NCI-H1105 treated with DMSO at 0.1 percent for 48 hours (cell line): ENCODE measurements at regions not wholly inside any gene's neighbourhood (a gene's known extent, or its start where the extent isn't known, plus 50 kb on each side); places are given as distances from the start of the nearest gene placed in this dataset.
A peak's percentile ranks its signal among the peaks of the same experiment; 100 is the strongest.

Experiments used
- DNase-seq: peaks from one replicate; lab custom pipeline; 2025; lab: John Stamatoyannopoulos, UW

DNA sequence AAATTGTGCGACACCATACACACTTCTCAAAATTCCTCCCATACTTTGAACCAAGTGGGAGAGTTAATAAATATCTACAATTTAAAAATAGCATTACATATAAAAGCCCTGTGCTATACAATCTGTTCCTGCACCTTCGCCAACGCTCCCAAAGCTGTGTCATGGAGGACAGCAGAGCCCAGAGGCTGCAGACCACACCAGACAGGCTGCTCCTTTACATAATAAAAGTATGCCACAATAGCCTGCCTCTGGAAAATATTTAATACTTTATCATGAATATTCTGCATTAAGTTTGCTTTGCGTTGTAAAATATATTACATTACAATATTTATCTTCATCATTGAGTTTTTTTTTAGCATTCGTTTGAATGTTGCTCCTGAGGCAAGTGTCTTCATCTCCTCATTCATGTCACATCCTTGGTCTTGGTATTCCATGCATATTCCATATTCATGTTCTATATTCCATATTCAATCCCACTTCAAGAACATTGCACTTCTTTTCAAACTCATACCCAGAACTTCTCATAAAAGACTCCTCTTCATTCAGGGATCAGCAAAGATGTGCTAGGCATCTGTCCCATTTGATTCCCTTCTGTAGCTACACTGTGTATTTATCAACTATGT, 663.9 kb downstream of the POM121L12 start:
- DNase-seq: no peak

DNA sequence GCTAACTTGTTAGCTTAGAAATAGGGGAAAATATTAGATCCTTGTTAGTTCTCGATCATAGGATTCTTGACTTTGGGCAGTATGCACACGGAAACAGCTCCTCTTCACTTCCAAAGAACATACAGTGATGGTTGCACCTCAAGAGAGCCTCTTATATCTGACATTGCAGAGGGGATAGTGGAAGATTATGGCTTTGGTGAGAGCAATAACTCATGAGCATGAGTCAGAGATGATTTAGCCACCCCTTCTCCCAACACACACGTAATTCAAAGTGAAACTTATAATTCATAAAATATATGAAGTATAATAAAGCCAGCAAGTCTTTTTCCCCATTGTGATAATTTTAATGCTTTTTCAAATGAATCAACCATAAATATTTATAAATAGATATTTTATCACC, 683.7 kb downstream of the POM121L12 start:
- DNase-seq: no peak

DNA sequence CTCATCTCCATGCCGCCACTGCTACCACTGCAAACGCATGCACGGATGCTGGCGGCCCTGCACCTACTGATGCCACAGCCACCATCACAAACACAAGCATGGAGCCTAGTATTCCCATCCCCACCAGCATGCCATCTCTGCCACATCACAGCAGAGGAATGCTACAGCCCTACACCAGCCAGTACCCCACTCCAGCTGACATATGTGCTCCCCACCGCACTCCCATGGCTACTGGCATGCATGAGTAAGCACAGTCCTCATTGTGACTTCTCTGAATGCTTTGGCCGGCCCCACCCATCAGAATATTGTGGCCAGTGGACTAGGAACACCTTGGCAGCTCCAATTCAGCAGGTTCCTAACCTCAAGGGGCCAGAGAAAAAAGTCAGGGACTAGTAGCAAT, 705.5 kb downstream of the POM121L12 start:
- no peak for DNase-seq

DNA sequence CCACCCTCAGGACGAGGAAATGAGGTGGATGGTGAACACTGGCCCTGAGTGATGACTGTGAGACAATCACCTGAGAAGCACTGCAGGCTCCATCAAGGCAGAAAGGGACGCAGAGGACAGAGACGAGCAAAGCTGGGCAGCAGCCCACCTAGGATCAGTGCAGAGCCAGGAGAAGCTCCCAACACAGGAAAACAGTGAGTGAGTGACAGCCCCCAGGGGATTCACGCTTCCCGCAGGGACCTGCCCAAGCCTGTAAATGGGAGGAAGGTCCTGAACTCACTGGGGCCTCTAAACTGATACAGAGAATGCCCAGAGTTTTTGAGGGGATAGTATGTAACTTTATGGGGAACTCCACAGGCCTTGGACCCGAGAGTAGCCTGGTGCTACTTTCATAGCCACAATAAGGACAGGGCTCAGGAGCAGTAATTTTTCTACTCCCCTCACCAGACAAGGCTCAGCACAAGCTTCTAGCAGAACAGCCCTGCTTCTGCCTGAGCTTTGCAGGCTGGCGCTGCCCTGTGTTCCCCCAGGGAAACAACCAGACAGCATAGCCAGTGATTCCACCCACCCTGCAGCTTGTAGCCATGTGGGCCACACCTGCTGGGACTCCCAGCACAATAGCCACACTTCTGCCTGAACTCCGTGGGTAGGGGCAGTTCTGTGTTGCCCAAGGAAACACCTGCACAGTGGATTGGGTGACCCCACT, 708.4 kb downstream of the POM121L12 start:
- no peak for DNase-seq

DNA sequence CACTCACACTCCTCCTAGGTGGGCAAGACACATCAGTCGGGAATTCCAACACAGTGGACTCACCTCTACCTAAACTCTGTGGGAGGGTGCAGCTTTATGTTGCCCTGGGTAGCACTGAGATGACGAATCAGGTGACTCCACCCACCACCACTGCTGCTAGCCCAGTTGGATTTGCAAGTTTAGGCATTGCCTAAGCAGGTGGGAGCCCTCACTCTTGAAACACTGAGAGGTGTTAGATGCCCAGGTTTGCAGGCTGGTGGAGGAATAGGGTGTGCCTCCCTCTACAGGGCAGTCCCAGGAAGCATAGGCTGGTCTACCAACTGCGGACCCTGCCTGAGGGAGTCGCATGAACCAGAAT, 708.9 kb downstream of the POM121L12 start:
- no peak for DNase-seq

DNA sequence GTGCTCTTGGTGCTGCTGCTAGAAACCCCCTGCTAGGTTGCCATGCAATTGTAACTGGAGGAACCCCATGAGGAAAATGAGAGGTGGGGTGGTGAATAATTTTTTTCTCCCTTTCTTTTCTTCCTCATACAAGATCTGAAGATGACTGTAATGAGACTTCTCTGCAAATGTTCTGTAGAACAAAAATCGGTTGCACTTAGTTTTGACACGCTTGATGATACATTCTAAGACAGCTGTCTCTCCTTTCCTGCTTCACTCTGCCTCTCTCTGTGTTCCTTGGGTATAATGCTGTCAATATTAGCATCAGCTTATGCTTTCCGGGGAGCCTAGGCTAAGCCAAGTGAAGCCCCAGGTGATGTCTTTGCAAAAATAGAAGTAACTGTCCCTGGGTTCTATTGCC, 721.5 kb downstream of the POM121L12 start:
- no peak for DNase-seq

DNA sequence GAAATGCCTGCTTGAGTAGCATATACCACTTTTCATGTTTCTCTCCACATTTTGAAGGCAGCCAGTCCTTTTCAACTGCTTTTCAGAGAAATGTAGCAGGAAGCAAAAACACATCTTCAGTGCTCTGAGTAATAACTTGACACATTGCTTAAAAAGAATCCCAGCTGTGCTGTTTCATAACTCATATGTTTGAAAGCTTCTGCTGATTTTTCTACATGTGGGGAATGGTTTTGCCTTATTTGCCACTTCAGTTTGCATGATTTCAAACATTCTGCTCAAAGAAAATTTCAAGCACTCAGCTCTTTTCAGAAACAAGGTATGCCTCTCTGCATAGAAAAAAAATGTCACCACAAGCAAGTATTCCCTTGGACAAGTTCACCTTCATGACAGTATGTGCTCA, 732.8 kb downstream of the POM121L12 start:
- DNase-seq: no peak

DNA sequence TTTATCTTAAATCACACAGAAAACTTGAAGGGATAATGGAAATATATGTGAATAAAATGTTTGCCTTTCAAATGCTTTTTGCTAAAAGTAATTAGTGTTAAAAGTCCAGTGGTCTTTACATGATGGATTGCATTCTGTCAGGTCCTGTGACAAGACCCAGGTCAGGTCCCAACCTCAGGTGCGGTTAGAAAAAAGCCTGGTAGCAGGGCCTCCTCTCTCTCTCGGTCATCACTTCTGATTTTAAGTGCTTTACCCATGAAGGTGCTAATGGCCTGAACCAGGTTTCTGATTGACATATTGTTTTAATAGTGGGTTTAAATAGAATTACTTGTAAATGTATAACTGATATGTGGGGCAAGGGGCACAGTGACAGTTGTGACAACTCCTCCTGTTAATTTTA, 736.3 kb downstream of the POM121L12 start:
- no peak for DNase-seq

DNA sequence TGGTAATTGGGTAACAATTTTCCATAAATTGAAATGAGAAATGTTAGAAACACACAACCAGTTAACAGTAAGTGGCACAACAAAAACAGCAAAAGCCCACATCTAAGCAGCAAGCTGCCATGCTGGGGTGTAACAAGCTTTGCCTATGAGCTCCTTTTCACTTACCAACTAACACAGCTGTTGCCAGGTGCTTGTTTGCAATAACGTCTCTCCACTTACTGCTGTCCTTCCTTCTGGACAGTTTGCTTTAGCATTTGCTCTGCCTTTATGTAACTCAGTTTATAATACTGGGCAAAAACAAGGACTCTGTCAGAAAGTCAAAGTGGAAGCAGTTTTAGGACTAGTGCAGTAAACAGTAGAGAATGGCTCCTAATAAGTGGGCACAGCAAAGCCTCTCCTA, 740.9 kb downstream of the POM121L12 start:
- no peak for DNase-seq

DNA sequence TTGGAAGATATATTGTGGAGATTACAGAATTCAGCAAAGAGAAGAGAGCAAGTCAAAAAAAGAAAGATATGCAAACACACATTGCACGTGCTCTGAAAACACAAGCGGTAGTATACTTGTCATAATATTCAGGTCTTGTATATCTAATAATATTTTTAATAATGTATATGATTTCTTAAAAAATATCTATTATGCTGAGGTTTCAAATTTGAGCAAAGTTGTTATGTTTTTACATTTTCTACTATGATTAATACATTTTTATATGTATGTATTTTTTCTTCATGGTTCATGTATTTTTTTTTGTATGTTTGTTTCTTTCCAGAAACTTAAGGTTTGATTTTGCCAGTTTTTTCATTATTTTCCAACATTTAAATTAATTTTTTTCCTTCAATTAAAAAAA, 752.4 kb upstream of the VSTM2A start:
- DNase-seq: no peak

DNA sequence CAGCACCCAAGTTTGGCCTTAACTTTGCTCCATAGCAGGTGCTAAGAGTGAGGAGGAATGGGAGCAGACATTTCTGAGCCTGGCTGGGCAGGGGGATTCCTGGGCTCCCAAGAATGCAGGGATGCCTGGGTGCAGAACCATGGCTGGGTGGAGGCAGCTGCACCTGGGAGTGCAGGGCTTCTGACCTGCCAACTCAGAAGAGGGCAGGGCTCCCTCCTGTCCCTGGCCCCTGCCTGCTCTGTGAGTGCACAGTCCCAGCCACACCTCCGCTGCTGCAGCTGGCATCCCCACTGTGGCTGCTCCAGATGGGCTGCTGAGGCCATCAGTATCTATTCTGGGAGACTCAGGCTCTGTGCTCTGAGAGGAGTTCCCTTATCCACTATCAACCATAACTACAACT, 747.4 kb upstream of the VSTM2A start:
- no peak for DNase-seq

DNA sequence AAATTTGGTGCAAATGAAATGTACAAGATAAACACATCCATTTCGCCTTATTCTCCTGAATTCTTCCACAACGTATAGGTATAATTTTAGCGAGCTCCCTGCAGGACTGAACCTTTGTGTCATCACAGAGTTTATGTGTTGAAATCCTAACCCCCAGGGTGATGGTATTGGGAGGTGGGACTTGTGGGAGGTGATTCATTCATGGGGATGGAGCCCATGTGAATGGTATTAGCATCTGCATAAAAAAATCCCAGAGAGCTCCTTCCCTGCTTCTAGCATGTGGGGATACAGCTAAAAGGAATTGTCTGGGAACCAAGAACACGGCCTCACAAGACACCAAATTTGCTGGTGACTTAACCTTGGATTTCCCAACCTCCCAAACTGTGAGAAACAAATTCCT, 741.4 kb upstream of the VSTM2A start:
- DNase-seq: no peak

DNA sequence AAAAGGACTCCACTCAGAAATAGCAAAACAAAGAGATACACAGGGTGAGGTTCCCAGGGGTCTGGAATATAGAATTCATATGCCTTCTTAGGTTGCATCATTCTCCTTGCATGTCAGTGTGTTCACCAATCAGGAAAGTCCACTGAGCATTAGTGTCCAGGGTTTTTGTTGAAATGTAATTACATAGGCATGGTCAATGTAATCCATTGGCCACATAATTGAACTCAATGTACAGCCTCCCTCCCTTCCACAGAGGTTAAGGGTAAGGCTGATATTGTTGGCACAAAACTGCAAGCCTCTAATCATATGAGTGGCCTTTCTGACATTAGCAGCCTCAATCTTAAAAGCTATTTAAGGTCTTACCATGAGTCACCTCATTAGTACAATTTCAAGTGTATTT, 736.1 kb upstream of the VSTM2A start:
- DNase-seq: no peak

DNA sequence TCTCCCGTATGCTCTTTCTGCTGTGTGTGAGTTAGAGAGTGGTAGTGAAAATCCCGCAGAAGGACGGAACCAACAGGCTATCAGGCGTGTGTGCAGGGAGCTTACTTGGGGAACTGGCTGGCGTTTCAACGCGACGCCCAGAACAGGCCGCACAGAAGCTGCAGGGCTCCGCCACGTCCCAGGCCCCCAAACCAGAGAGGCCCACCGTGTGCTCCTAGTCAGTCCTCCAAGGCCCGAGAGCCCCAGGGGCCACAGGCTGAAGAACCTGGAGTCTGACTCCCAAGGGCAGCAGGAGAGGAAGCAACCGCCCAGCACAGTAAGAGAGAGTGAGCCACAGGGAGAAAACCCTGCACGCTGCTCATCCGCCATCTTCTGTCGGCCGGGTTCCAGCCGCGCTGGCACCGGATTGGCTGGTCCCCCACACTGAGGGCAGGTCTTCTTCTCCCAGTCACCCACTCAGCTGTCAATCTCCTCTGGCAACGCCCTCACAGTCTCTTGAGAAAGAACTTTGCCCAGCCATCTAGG, 730.6 kb upstream of the VSTM2A start:
- DNase-seq: peak; percentile 93

DNA sequence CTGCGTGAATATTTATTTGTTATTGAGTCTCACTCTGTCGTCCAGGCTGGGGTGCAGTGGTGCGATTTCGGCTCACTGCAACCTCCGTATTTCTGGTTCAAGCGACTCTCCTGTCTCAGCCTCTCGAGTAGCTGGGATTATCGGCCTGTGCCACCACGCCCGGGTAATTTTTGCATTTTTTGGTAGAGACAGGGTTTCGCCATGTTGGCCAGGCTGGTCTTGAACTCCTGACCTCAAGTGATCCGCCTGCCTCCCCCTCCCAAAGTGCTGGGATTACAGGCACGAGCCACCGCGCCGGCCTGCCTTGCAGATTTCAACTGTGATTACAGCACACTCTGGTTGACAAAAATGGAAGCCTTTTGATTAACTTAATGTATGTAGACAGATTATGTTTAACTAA, 730.0 kb upstream of the VSTM2A start:
- no peak for DNase-seq

DNA sequence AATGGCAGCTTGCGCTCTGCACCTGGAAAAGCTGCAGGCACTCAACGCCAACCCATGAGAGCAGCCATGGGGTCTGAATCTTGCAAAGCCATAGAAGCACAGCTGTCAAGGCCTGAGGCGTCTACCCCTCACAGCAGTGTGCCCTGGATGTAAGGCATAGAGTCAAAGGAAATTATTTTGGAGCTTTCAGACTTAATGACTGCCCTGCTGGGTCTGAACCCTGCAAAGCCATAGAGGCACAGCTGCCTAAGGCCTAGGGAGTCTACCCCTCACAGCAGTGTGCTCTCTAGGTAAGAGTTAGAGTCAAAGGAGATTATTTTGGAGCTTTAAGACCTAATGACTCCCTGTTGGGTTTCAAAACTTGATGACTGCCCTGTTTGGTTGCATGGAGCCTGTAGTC, 706.9 kb upstream of the VSTM2A start:
- no peak for DNase-seq

DNA sequence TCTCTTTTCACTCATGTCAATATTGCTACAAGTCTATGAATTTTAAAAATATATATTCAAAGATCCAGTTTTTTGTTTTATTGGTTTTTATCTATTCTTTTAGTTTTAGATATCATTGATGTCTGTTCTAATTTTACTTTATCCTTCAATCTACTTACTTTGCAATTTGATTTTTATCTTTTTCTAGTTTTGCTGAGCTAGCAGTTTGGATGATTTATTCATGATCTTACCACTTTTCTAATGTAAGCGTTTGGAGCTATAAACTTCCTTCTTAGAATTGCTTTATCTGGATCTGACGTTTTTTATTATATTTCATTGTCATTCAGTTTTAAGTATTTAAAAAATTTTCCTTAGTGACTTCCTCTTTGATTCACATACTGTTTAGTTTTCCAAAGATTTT, 664.5 kb upstream of the VSTM2A start:
- DNase-seq: no peak

DNA sequence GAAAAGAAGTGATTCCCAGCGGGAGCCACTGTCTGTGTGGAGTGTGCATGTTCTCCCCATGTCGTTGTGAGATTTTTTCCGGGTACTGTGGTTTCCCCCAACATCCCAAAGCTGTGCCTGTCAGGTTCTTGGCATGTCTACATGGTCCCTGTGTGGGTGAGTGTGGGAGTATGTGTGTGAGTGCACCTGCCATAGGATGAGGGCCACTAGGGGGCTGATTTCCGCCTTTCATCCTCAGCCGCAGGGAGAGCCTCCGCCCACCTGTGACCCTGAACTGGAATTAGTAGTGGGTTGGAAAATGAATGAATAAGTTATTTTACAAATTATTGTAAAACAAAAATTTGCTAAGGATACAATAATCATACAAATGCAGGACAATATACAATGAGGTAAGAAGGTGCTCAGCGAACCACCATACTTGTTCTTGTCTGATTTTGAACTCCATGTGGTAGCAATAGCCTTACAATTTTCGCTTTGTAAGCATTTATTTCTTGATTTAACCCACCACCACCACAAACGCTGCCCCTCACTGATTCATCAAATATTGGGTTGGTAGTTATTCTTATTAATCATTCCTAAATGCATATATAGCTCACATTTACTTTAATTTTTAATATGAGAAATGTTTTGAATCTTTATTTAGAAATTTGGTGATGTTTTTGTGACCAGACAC, 641.2 kb upstream of the VSTM2A start:
- no peak for DNase-seq

DNA sequence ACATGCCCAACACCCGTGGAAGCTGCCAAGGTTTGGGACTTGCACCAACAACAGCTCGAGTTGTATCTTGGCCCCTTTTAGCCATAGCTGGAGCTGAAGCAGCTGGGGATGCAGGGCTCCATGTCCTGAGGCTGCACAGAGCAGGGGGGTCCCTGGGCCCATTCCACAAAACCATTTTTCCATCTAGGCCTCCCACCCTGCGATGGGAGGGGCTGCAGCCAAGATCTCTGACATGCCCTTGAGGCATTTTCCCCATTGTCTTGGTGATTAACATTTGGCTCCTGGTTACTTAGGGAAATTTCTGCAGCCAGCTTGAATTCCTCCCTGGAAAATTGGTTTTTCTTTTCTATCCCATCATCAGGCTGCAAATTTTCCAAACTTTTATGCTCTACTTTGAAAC, 637.8 kb upstream of the VSTM2A start:
- DNase-seq: no peak

DNA sequence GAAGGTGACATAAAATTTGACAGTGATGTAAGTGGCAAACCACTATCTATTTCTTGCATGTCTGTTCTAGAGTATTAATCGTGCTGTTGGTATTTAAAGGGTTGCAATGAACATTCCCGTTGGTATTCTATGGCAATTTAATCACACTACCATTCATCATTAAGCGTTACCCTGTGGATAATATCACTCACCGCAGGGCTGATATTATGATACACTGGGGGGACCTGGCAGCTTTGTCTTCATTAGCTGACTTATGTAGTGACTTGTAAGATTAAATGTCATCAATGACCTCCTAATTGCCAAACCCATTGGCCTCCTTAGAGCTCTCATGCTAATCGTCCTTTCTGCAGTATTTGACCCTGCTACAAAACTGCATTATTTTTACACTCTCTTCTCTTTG, 624.5 kb upstream of the VSTM2A start:
- DNase-seq: no peak

DNA sequence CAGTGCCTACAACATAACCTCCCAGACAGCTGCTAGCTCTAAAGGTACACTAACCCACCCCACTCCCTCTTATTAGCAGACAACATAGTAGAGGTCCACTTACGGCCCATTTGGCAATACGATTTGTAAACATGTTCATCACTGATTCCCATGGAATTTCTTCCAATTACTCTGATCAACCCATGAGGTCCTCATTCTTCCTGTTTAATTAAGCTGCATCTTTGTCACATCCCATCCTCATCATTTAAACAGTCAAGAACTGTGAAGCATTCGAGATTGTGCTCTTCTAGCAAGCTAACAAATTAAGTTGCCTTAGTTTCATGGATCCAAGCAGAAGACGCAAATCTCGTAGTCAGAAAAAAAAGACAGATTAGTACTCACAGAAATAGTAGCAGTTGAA, 622.2 kb upstream of the VSTM2A start:
- no peak for DNase-seq

DNA sequence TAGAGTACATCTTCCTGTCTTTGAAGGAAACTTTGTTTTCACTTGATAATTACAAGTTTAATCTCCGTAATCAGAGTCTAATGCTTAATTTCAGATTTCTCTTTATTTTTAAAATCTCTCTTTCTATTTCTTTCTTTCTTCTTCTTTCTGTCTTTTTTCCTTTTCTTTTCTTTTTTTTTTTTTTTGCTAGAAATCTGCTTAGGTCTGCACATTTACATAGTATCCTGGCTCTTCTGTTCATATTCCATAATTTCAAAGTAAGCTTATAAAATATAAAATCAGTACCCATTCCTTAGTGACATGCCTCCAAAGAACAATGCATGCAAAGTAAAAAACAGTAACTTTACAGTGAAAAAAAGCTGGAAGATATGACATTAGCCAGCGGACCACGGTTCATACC, 601.7 kb upstream of the VSTM2A start:
- DNase-seq: no peak

DNA sequence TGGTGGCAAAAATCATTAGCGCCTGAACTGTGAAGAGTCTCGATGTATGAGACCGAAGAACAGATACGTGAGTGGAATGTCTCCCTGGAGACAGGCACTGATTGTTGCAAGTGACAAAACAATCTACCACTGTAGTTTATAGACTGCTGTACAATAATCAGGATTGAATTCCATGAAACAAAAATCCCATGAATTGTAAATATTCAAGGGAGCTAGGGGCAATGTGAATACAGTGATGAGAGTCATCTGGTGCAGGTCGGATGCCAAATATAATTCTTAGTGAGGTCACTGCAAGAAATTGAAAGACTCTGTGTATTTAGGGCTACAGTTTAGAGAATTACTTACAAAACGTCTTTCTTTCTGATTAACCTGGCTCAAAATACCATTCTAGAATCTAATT, 594.4 kb upstream of the VSTM2A start:
- no peak for DNase-seq

DNA sequence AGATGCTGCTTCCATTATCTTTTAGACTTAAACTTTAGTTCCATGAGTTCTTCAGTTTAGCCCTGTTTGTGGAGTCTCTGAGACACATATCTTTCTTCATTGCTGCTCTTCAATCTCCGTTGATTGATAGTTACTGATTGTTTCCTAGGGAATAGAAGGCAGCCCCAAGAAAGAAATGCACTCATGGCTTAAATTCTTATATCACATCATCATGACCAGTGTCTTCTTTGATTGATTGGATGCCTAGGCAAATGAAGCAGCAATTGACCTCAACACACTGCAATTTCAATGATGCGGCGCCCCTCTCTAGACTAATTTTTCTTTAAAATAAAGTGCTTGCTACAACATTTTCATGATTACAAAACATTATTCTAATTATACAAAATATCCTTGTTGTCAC, 576.5 kb upstream of the VSTM2A start:
- DNase-seq: no peak
